ENCODE measurements at regions not wholly inside any gene's neighbourhood (a gene's known extent, or its start where the extent isn't known, plus 50 kb on each side); places are given as distances from the start of the nearest gene placed in this dataset.
"Not testable (repeated sequence)": the region's sequence is repeated elsewhere in the genome, so short reads cannot be mapped to it uniquely, and the experiment has no call there.

DNA sequence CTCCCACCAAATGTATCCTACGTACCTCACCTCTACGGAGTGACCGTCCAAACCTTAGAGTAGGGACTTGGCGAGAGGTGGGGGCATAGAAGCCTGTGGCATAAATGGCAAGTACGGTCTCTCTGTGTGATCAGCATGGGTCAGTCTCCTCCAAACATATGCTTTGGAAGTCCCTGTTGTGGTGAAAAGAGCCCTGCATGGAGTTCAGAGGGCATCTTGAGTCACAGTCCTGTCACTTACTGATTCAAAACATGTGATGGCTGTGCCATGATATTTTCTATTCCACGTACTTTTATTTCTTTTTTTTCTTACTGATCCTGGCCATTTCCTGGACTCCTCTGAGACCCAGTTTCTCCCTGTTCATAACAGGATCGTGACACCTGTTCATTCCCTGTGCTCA lies 67.5 kb upstream of the CEP85L start:
- no peak for DNase-seq

GRCh38 chr6:118718297-118718696 lies 66.9 kb upstream of the CEP85L start:
- no peak for DNase-seq

DNA sequence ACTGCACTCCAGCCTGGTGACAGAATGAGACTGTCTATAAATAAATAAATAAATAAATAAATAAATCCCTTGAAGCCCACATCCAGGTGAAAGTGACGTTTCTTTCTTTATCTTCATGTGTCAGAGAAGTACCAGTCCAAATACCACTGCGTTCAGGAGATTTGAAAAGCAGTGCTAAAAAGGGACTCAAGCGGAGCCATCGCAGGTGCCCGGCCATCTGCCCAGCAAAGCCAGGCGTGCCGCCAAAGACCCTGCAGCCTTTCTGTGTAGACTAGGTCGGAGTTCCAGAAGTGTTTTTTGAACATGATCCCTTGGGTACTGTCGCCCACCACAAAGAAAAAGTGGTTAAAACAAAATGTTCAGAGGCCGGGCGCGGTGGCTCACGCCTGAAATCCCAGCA lies 65.7 kb upstream of the CEP85L start:
- no peak for DNase-seq

GRCh38 chr6:118715907-118716306 lies 64.5 kb upstream of the CEP85L start:
- not testable (repeated sequence) for DNase-seq

- DNase-seq: no peak
Measured at GRCh38 chr6:118715376-118715775, 64.0 kb upstream of the CEP85L start.

DNA sequence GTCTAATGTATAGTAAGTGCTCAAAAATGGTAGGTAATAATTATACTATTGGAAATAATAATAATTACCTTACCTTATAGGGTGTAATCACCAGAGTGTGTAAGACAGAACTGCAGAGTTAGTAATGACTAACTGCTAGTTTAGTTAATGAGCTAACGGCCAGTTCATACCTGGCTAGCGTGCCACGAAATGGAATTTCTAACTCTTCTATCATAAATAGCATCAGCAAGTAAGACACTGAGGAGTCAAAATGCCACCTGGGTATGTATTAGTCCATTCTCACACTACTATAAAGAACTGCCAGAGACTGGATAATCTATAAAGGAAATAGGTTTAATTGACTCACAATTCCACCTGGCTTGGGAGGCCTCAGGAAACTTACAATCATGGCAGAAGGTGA lies 63.4 kb upstream of the CEP85L start:
- no peak for DNase-seq

DNA sequence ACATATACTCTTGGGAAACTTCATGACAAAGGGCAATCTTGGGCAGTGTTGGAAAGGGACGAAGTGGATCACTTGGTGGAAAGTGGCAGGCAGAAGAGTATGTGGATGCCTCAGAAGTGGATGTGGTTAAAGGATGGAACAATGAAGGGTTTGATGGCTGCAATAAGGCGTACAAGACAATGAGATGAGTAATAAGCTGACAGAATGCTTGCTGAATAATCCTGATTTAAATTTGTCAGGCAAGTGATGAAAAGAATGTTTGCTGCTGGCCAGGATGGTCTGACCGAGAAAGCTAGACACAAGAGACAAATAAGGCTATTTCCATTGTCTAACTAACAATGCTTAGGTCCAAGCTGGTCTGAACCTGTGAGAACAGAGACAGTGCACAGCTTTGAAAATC lies 61.6 kb upstream of the CEP85L start:
- DNase-seq: no peak

DNA sequence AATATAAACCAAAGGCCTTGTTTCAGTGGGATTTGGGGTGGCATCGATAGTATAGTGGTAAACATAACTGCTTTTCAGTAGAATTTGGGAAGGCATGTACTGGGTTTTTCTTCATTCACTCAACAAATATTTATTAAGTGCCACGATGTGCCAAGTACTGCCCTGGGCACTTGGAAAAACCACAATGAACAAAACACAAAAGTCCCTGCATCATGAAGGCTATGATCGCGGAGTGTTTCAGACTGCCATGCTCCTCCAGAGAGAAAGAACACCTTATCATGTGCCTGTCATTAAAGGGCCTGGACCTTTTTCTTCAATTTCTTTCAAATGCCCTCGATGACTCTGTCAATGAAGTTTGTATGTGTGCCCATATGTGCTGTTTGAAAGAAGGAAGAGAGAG lies 59.2 kb upstream of the CEP85L start:
- no peak for DNase-seq

GRCh38 chr6:118709859-118710350 lies 58.5 kb upstream of the CEP85L start:
- DNase-seq: peak; percentile 66

- DNase-seq: no peak
Measured at GRCh38 chr6:118708744-118709143, 57.4 kb upstream of the CEP85L start.

DNA sequence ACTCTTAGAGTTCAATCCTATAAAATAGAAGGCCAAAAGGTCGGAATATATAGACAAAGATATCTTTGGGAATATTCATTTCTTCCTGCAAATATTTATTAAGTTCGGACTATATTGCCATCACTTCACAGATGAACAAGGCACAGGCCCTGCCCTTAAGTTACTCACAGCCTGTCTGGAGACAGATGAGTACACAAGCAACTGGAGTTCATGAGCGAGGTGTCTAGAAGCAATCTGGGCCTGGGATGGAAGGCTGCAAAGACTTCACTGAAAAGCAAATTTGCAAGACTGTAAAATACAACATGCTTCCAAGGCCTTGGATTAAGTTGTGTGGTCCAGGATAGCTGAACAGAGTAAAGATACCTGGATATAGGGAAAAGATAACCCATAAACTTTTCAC lies 56.7 kb upstream of the CEP85L start:
- no peak for DNase-seq

- DNase-seq: no peak
Measured at GRCh38 chr6:118706702-118707101, 55.3 kb upstream of the CEP85L start.

GRCh38 chr6:118705544-118706491 lies 54.4 kb upstream of the CEP85L start:
- DNase-seq: peak; percentile 8

- no peak for DNase-seq
Measured at GRCh38 chr6:118704915-118705314, 53.5 kb upstream of the CEP85L start.

GRCh38 chr6:118701260-118701659 lies 49.9 kb upstream of the CEP85L start:
- DNase-seq: not testable (repeated sequence)

Data from stimulated activated CD4-positive, alpha-beta T cell treated with anti-CD3 and anti-CD28 coated beads, Interleukin-4, amount 100 ng/mL, for 1 hour (primary cell).